HUES64 (cell line): ENCODE measurements at regions not wholly inside any gene's neighbourhood (a gene's known extent, or its start where the extent isn't known, plus 50 kb on each side); places are given as distances from the start of the nearest gene placed in this dataset.

Experiments used
- H3K27ac ChIP-seq: 2 replicates; pipeline ENCODE4 v1.7.0; 2013; ENCODE audit warnings: low read depth, low read length, inconsistent platforms
- H3K27me3 ChIP-seq: 2 replicates; pipeline ENCODE4 v1.6.1; 2013; ENCODE audit warnings: mild to moderate bottlenecking, low read length; ENCODE audit not compliant: insufficient read depth
- H3K36me3 ChIP-seq: 2 replicates; pipeline ENCODE4 v1.6.1; 2013; ENCODE audit warnings: mild to moderate bottlenecking, low read length; ENCODE audit not compliant: insufficient read depth
- H3K4me1 ChIP-seq: 2 replicates; pipeline ENCODE4 v1.6.1; 2013; ENCODE audit warnings: mild to moderate bottlenecking, low read length, moderate library complexity; ENCODE audit not compliant: insufficient read depth
- H3K4me3 ChIP-seq: 2 replicates; pipeline ENCODE4 v1.5.1; 2013; ENCODE audit warnings: mild to moderate bottlenecking, low read length, moderate library complexity
- H3K9ac ChIP-seq: 2 replicates; pipeline ENCODE4 v1.6.1; 2013; ENCODE audit warnings: mild to moderate bottlenecking, low read depth, low read length
- H3K9me3 ChIP-seq: 2 replicates; pipeline ENCODE4 v1.6.1; 2013; ENCODE audit warnings: low read depth, low read length; ENCODE audit not compliant: insufficient read depth
- WGBS: fragments of 150-250, 120-280 bp; methylation state at CpG from one replicate; pipeline ENCODE4 v1.1.7; 2013; ENCODE audit warnings: missing lambda C conversion rate; 5-methylcytosine and 5-hydroxymethylcytosine counted together

- Histone ChIP-seq H3K9me3 (no peaks in the 10 kb centered on the region), H3K4me1 (no peaks in the 10 kb centered on the region), H3K36me3 (no peaks in the 10 kb centered on the region), H3K9ac (no peak overlapping the region), H3K4me3 (no peak overlapping the region), H3K27me3 (no peaks in the 10 kb centered on the region), H3K27ac (no peak overlapping the region)
- WGBS = 88% methylated on average over 12 of the region's 12 CpGs
Observed at GRCh38 chr18:78688249-78688648, 291.4 kb upstream of the SALL3 start.

GRCh38 chr18:78688916-78689315 is 290.7 kb upstream of the SALL3 start:
- no peaks in the 10 kb centered on the region for H3K4me1 ChIP-seq
- H3K36me3 ChIP-seq = no peaks in the 10 kb centered on the region
- no peak overlapping the region for H3K27ac ChIP-seq
- H3K27me3 ChIP-seq = no peaks in the 10 kb centered on the region
- H3K4me3 ChIP-seq = no peak overlapping the region
- WGBS = 95% methylated on average over 11 of the region's 11 CpGs
- H3K9me3 ChIP-seq = no peaks in the 10 kb centered on the region
- H3K9ac ChIP-seq = no peak overlapping the region

GRCh38 chr18:78689606-78690005 is 290.0 kb upstream of the SALL3 start:
- WGBS = 93% methylated on average over 15 of the region's 15 CpGs
- Histone ChIP-seq H3K4me1 (no peaks in the 10 kb centered on the region), H3K9me3 (no peaks in the 10 kb centered on the region), H3K9ac (no peak overlapping the region), H3K36me3 (no peaks in the 10 kb centered on the region), H3K27ac (no peak overlapping the region), H3K27me3 (no peaks in the 10 kb centered on the region), H3K4me3 (no peak overlapping the region)

- no peaks in the 10 kb centered on the region for H3K36me3 ChIP-seq
- H3K27me3 ChIP-seq = no peaks in the 10 kb centered on the region
- no peaks in the 10 kb centered on the region for H3K9me3 ChIP-seq
- no peaks in the 10 kb centered on the region for H3K4me1 ChIP-seq
- no peak overlapping the region for H3K4me3 ChIP-seq
- H3K27ac ChIP-seq = no peak overlapping the region
- WGBS = 95% methylated on average over 1 of the region's 1 CpG
- H3K9ac ChIP-seq = no peak overlapping the region
Observed at GRCh38 chr18:78692105-78692504, 287.5 kb upstream of the SALL3 start.

GRCh38 chr18:78693429-78693828 is 286.2 kb upstream of the SALL3 start:
- Histone ChIP-seq H3K36me3 (no peaks in the 10 kb centered on the region), H3K27ac (no peak overlapping the region), H3K9ac (no peak overlapping the region), H3K9me3 (no peaks in the 10 kb centered on the region), H3K27me3 (no peaks in the 10 kb centered on the region), H3K4me1 (no peaks in the 10 kb centered on the region), H3K4me3 (no peak overlapping the region)
- 95% methylated on average over 7 of the region's 7 CpGs for whole genome bisulfite sequencing

GRCh38 chr18:78696698-78697435 is 282.8 kb upstream of the SALL3 start:
- H3K27ac ChIP-seq = no peak overlapping the region
- 91% methylated on average over 21 of the region's 21 CpGs for WGBS
- no peaks in the 10 kb centered on the region for H3K36me3 ChIP-seq
- H3K27me3 ChIP-seq = no peaks in the 10 kb centered on the region
- H3K9me3 ChIP-seq = no peaks in the 10 kb centered on the region
- no peak overlapping the region for H3K4me3 ChIP-seq
- no peak overlapping the region for H3K9ac ChIP-seq
- peaks cover 7% of the 10 kb centered on the region for H3K4me1 ChIP-seq

- Histone ChIP-seq H3K4me1 (peaks cover 13% of the 10 kb centered on the region), H3K9ac (no peak overlapping the region), H3K9me3 (no peaks in the 10 kb centered on the region), H3K27ac (no peak overlapping the region), H3K4me3 (no peak overlapping the region), H3K36me3 (no peaks in the 10 kb centered on the region), H3K27me3 (no peaks in the 10 kb centered on the region)
- WGBS = 94% methylated on average over 10 of the region's 10 CpGs
Observed at GRCh38 chr18:78697446-78697845, 282.2 kb upstream of the SALL3 start.

GRCh38 chr18:78698914-78699313 is 280.7 kb upstream of the SALL3 start:
- WGBS = 92% methylated on average over 5 of the region's 5 CpGs
- peaks cover 18% of the 10 kb centered on the region for H3K4me1 ChIP-seq
- H3K4me3 ChIP-seq = no peak overlapping the region
- H3K9me3 ChIP-seq = no peaks in the 10 kb centered on the region
- no peak overlapping the region for H3K9ac ChIP-seq
- no peaks in the 10 kb centered on the region for H3K27me3 ChIP-seq
- H3K27ac ChIP-seq = no peak overlapping the region
- H3K36me3 ChIP-seq = no peaks in the 10 kb centered on the region

GRCh38 chr18:78699499-78699898 is 280.1 kb upstream of the SALL3 start:
- Histone ChIP-seq H3K4me1 (peaks cover 18% of the 10 kb centered on the region), H3K27ac (no peak overlapping the region), H3K9ac (no peak overlapping the region), H3K9me3 (no peaks in the 10 kb centered on the region), H3K4me3 (no peak overlapping the region), H3K36me3 (no peaks in the 10 kb centered on the region), H3K27me3 (no peaks in the 10 kb centered on the region)
- 97% methylated on average over 12 of the region's 12 CpGs for WGBS

- 59% methylated on average over 13 of the region's 13 CpGs for WGBS
- H3K36me3 ChIP-seq = no peaks in the 10 kb centered on the region
- no peaks in the 10 kb centered on the region for H3K9me3 ChIP-seq
- H3K27me3 ChIP-seq = no peaks in the 10 kb centered on the region
- H3K9ac ChIP-seq = no peak overlapping the region
- peaks cover 18% of the 10 kb centered on the region for H3K4me1 ChIP-seq
- H3K27ac ChIP-seq = no peak overlapping the region
- H3K4me3 ChIP-seq = no peak overlapping the region
Observed at GRCh38 chr18:78701771-78702396, 277.7 kb upstream of the SALL3 start.

GRCh38 chr18:78703291-78703690 is 276.3 kb upstream of the SALL3 start:
- H3K9ac ChIP-seq = no peak overlapping the region
- 88% methylated on average over 26 of the region's 26 CpGs for WGBS

More at GRCh38 chr18:78703291-78703690, 276.3 kb upstream of the SALL3 start:
- H3K9me3 ChIP-seq = peaks cover under 1% of the 10 kb centered on the region; the same call in 1 of the 2 replicates
- H3K27ac ChIP-seq = no peak overlapping the region; the same call in 1 of the 2 replicates
- peaks cover 18% of the 10 kb centered on the region for H3K4me1 ChIP-seq
- no peaks in the 10 kb centered on the region for H3K36me3 ChIP-seq
- H3K27me3 ChIP-seq = no peaks in the 10 kb centered on the region
- no peak overlapping the region for H3K4me3 ChIP-seq
